MCF 10A (cell line): ENCODE measurements at regions not wholly inside any gene's neighbourhood (a gene's known extent, or its start where the extent isn't known, plus 50 kb on each side); places are given as distances from the start of the nearest gene placed in this dataset.
A peak's percentile ranks its signal among the peaks of the same experiment; 100 is the strongest.

Source experiments
- BruUV-seq: library from RNA; stranded (reverse); fragments of 400-500 nt; replicated peaks from 2 replicates; lab custom pipeline; 2021; lab: Mats Ljungman, UMichigan
- CTCF ChIA-PET: fragments of 300-600 bp; sonication (Branson Sonifier 250); formaldehyde crosslinking; extraction: SDS; loops from one replicate; lab custom pipeline; 2021; ENCODE audit warnings: antibody characterized with exemption, inconsistent platforms; lab: Yijun Ruan, JAX
- POLR2A ChIA-PET: fragments of 300-600, 350-650 bp; sonication (Branson Sonifier 250); formaldehyde crosslinking; extraction: SDS; loops from one replicate; lab custom pipeline; 2020; ENCODE audit warnings: antibody characterized with exemption, inconsistent platforms; lab: Yijun Ruan, JAX
- DNase-seq: peaks from one replicate; pipeline ENCODE4 v3.0.0-alpha.2; 2018; ENCODE audit not compliant: unreplicated experiment
- H3K27ac Mint-ChIP-seq: one replicate; pipeline ENCODE4 v1.8.0; 2022; ENCODE audit warnings: mild to moderate bottlenecking, low read depth, mixed read lengths; ENCODE audit not compliant: unreplicated experiment
- H3K27me3 Mint-ChIP-seq: one replicate; pipeline ENCODE4 v1.8.0; 2022; ENCODE audit warnings: mixed read lengths; ENCODE audit not compliant: insufficient read depth, unreplicated experiment
- H3K36me3 Mint-ChIP-seq: one replicate; pipeline ENCODE4 v1.8.0; 2022; ENCODE audit warnings: mild to moderate bottlenecking, moderate library complexity, mixed read lengths; ENCODE audit not compliant: insufficient read depth, unreplicated experiment
- H3K4me1 Mint-ChIP-seq: one replicate; pipeline ENCODE4 v1.8.0; 2022; ENCODE audit warnings: mixed read lengths; ENCODE audit not compliant: insufficient read depth, unreplicated experiment
- H3K4me3 Mint-ChIP-seq: one replicate; pipeline ENCODE4 v1.8.0; 2022; ENCODE audit warnings: mild to moderate bottlenecking, moderate library complexity, mixed read lengths; ENCODE audit not compliant: unreplicated experiment
- H3K9me3 Mint-ChIP-seq: one replicate; pipeline ENCODE4 v1.8.0; 2022; ENCODE audit warnings: mixed read lengths; ENCODE audit not compliant: unreplicated experiment
- CTCF ChIP-seq: fragments of 200-600 bp; IDR thresholded peaks from one replicate; pipeline ENCODE4 v1.8.0; 2022; ENCODE audit warnings: antibody characterized with exemption, mild to moderate bottlenecking; ENCODE audit not compliant: unreplicated experiment
- intact Hi-C: fragments of 100-400 bp; cut with micrococcal nuclease; formaldehyde crosslinking; loops from 2 replicates; pipeline ENCODE4 v1.14.1; 2022

GRCh38 chr10:110407301-110408170 is 90.2 kb upstream of the DUSP5 start:
- H3K9me3 Mint-ChIP-seq, result no peaks in the 10 kb centered on the region
- intact Hi-C loops, result no loop called here
- H3K4me1 Mint-ChIP-seq, result peaks cover 54% of the 10 kb centered on the region
- peaks cover 6% of the 10 kb centered on the region for H3K36me3 Mint-ChIP-seq
- H3K27ac Mint-ChIP-seq, result peak overlapping the region; percentile 89
- DNase-seq, result no peak
- H3K4me3 Mint-ChIP-seq, result no peak overlapping the region
- no peaks in the 10 kb centered on the region for H3K27me3 Mint-ChIP-seq
- CTCF ChIA-PET, result interaction anchor here (0.7 to 2.8 kb wide), 5 partner anchors 9 to 143 kb away, joined by 3 to 8 read pairs (median 4); no protein-coding TSS in a partner anchor
- no TSS peak for BruUV-seq
- POLR2A ChIA-PET, result interaction anchor here (0.7 to 4.4 kb wide), 7 partner anchors 10 to 93 kb away, joined by 3 to 38 read pairs (median 5); no protein-coding TSS in a partner anchor
- no peak for TF ChIP-seq CTCF

DNA sequence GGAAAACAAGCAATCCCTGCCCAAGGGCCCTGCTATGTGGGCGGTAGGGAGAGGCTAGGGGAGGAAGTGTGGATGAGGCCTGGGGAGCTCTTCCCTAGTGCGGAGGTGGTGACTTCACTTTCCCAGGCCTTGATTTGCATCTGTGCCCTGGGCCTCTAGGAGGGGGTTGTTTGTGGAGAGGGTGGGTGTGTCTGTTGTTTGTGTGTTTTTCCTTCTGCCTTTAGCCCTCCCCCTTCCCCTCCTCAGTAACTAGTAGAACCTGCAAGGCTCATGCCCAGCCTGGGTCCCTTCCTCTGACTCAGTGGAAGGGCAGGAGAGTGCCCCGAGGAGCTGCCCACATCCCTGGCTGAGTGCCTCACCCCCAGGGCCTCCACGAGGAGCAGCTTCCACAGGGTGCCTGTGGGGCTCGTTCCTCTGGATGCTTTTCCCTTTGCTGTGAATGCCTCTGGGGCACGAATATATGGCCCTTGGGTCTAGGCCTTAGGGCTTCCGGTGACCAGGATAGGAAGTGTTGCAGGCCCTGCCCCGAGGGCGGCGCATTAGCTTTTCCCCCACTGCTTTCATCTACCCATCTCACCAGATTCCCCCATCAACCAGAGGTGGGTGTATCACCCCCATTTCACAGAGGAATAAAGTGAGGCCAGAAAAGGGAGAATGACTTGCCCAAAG is 89.4 kb upstream of the DUSP5 start:
- Mint-ChIP-seq H3K4me1 (peaks cover 59% of the 10 kb centered on the region), H3K36me3 (peaks cover 6% of the 10 kb centered on the region), H3K27ac (peak overlapping the region; percentile 89), H3K4me3 (no peak overlapping the region), H3K9me3 (no peaks in the 10 kb centered on the region), H3K27me3 (no peaks in the 10 kb centered on the region)
- no TSS peak for BruUV-seq
- peak; percentile 79 for DNase-seq
- intact Hi-C loops, result no loop called here
- ChIA-PET POLR2A (interaction anchor here (1.0 to 4.4 kb wide), 7 partner anchors 11 to 93 kb away, joined by 3 to 38 read pairs (median 5); no protein-coding TSS in a partner anchor), CTCF (interaction anchor here (0.7 to 2.8 kb wide), 7 partner anchors 10 to 140 kb away, joined by 3 to 8 read pairs (median 3); no protein-coding TSS in a partner anchor)
- TF ChIP-seq CTCF, result no peak

DNA sequence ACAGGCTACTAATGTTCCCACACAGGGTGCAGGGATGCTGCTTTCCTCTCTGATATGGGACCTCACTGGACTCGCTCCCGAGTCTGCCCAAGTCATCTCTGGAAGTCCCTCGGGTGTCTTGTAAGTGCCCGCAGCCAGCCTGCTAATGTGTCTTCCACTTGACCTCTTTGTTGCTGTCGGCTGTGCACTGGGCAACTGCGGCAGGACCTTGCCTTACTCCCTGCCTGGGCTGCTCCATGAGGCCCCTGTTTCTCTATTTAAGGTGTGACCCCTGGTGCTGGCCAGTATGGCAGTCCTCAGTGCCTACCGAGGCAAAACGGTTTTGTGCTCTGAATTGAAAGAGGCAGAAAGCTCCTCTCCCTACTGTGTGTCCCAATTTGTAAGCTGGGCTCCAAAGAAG is 88.8 kb upstream of the DUSP5 start:
- no peak for DNase-seq
- H3K36me3 Mint-ChIP-seq, result peaks cover 6% of the 10 kb centered on the region
- CTCF ChIA-PET, result interaction anchor here (0.7 to 2.8 kb wide), 6 partner anchors 10 to 140 kb away, joined by 3 to 8 read pairs (median 3); no protein-coding TSS in a partner anchor
- no peak overlapping the region for H3K4me3 Mint-ChIP-seq
- no peaks in the 10 kb centered on the region for H3K9me3 Mint-ChIP-seq
- H3K27me3 Mint-ChIP-seq, result no peaks in the 10 kb centered on the region
- peak overlapping the region; percentile 89 for H3K27ac Mint-ChIP-seq
- no TSS peak for BruUV-seq
- intact Hi-C loops, result no loop called here
- TF ChIP-seq CTCF, result no peak
- POLR2A ChIA-PET, result interaction anchor here (0.9 to 4.4 kb wide), 7 partner anchors 11 to 94 kb away, joined by 3 to 38 read pairs (median 4); no protein-coding TSS in a partner anchor
- H3K4me1 Mint-ChIP-seq, result peaks cover 64% of the 10 kb centered on the region

DNA sequence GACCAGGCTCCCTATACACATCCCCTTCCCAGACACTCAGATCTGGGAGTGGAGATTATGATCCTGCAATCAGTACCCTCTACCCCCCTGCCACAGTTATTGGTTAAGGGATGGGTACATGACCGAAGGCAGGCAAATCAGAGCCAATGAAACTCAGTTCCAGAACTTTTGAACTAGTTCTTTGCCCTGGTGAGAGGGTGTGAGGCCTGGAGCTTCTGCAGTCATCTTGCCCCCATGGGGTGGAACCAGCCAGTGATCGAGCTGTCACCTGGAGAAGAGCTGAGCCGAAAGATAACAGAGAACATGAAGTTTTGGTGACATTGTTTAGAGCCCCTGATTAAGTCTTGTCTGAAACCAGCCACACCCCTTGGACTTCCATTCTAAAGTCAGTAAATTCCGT is 88.2 kb upstream of the DUSP5 start:
- Mint-ChIP-seq H3K4me3 (no peak overlapping the region), H3K9me3 (no peaks in the 10 kb centered on the region), H3K4me1 (peaks cover 69% of the 10 kb centered on the region), H3K27ac (peak overlapping the region; percentile 89), H3K36me3 (peaks cover 6% of the 10 kb centered on the region), H3K27me3 (no peaks in the 10 kb centered on the region)
- intact Hi-C loops, result no loop called here
- no peak for DNase-seq
- TF ChIP-seq CTCF, result no peak
- ChIA-PET POLR2A (interaction anchor here (0.9 to 4.4 kb wide), 4 partner anchors 12 to 93 kb away, joined by 3 to 38 read pairs (median 10); no protein-coding TSS in a partner anchor), CTCF (interaction anchor here (0.9 kb wide), 1 partner anchor 99 kb away, joined by 3 read pairs; no protein-coding TSS in a partner anchor)
- BruUV-seq, result no TSS peak
